ENCODE measurements at regions not wholly inside any gene's neighbourhood (a gene's known extent, or its start where the extent isn't known, plus 50 kb on each side); places are given as distances from the start of the nearest gene placed in this dataset.
"Not testable (repeated sequence)": the region's sequence is repeated elsewhere in the genome, so short reads cannot be mapped to it uniquely, and the experiment has no call there.

- TF ChIP-seq OSR1 (CRISPR knock-in tag; IDR thresholded peaks at IDR 0.05): no peak
- TF ChIP-seq RARB (CRISPR knock-in tag; IDR thresholded peaks at IDR 0.05): no peak
- TF ChIP-seq SNAI2 (CRISPR knock-in tag; IDR thresholded peaks at IDR 0.05): no peak
- no peak for TF ChIP-seq CSRNP3 (CRISPR knock-in tag; IDR thresholded peaks at IDR 0.05)
- TF ChIP-seq POU6F1 (CRISPR knock-in tag; IDR thresholded peaks at IDR 0.05; ENCODE audit: borderline replicate concordance, low read depth): no peak
- no peak for TF ChIP-seq ZFP3 (CRISPR knock-in tag; IDR thresholded peaks at IDR 0.05)
Measured at GRCh38 chr5:154593071-154593470, 115.0 kb upstream of the HAND1 start (continued).

- no peak for ATAC-seq
- TF ChIP-seq POU6F1 (CRISPR knock-in tag; IDR thresholded peaks at IDR 0.05; ENCODE audit: borderline replicate concordance, low read depth): no peak
- TF ChIP-seq ZNF70 (CRISPR knock-in tag; IDR thresholded peaks at IDR 0.05): no peak
- no peak for TF ChIP-seq GLIS3 (CRISPR knock-in tag; IDR thresholded peaks at IDR 0.05)
- no peak for TF ChIP-seq ZC3H10 (CRISPR knock-in tag; IDR thresholded peaks at IDR 0.05)
- no peak for TF ChIP-seq CSDC2 (CRISPR knock-in tag; IDR thresholded peaks at IDR 0.05)
- no peak for TF ChIP-seq ZFP3 (CRISPR knock-in tag; IDR thresholded peaks at IDR 0.05)
- TF ChIP-seq OSR1 (CRISPR knock-in tag; IDR thresholded peaks at IDR 0.05): no peak
- TF ChIP-seq ZNF8 (CRISPR knock-in tag; IDR thresholded peaks at IDR 0.05): no peak
- TF ChIP-seq ZFP30 (CRISPR knock-in tag; IDR thresholded peaks at IDR 0.05): no peak
- no peak for TF ChIP-seq TSHZ2 (CRISPR knock-in tag; IDR thresholded peaks at IDR 0.05)
- TF ChIP-seq CSRNP3 (CRISPR knock-in tag; IDR thresholded peaks at IDR 0.05): no peak
Measured at GRCh38 chr5:154590093-154590724, 112.2 kb upstream of the HAND1 start.

GRCh38 chr5:154589511-154589910 lies 111.5 kb upstream of the HAND1 start:
- ATAC-seq: no peak
- TF ChIP-seq ZNF70 (CRISPR knock-in tag; IDR thresholded peaks at IDR 0.05): no peak
- TF ChIP-seq ZC3H10 (CRISPR knock-in tag; IDR thresholded peaks at IDR 0.05): no peak
- no peak for TF ChIP-seq ZNF565 (CRISPR knock-in tag; conservative IDR thresholded peaks at IDR 0.05; ENCODE audit: low read depth)
- no peak for TF ChIP-seq ESRRG (CRISPR knock-in tag; IDR thresholded peaks at IDR 0.05)
- no peak for TF ChIP-seq BACH2 (CRISPR knock-in tag; IDR thresholded peaks at IDR 0.05; ENCODE audit: borderline replicate concordance)
- no peak for TF ChIP-seq TSHZ2 (CRISPR knock-in tag; IDR thresholded peaks at IDR 0.05)
- TF ChIP-seq ZFP3 (CRISPR knock-in tag; IDR thresholded peaks at IDR 0.05): no peak
- no peak for TF ChIP-seq PPARA (CRISPR knock-in tag; IDR thresholded peaks at IDR 0.05; ENCODE audit: borderline replicate concordance)
- no peak for TF ChIP-seq TOX (CRISPR knock-in tag; IDR thresholded peaks at IDR 0.05; ENCODE audit: borderline replicate concordance)
- TF ChIP-seq CREB5 (CRISPR knock-in tag; IDR thresholded peaks at IDR 0.05; ENCODE audit: low read depth): no peak

GRCh38 chr5:154588833-154589425 lies 110.9 kb upstream of the HAND1 start:
- not testable (repeated sequence) for ATAC-seq
